ENCODE measurements at regions not wholly inside any gene's neighbourhood (a gene's known extent, or its start where the extent isn't known, plus 50 kb on each side); places are given as distances from the start of the nearest gene placed in this dataset.
A peak's percentile ranks its signal among the peaks of the same experiment; 100 is the strongest.
"Not testable (repeated sequence)": the region's sequence is repeated elsewhere in the genome, so short reads cannot be mapped to it uniquely, and the experiment has no call there.

DNA sequence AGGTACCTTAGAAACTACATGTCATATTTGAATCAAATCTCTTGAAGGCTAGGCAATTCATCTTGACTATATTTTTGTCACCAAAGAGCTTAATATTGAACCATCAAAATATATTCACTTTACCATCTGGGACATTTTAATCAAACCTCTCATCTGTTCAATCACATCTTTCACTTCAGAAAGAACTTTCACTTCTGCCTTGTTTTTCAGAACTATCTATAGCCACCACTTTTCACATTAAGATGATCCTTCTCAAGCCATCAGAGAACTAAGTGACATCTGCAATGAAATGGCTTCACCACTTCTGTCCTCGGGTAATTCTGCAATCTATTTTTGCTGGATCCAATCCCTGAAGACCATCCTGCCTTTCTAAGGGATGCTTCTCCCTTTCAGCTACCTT is 57.8 kb downstream of the OR2B2 start:
- no peak for DNase-seq

DNA sequence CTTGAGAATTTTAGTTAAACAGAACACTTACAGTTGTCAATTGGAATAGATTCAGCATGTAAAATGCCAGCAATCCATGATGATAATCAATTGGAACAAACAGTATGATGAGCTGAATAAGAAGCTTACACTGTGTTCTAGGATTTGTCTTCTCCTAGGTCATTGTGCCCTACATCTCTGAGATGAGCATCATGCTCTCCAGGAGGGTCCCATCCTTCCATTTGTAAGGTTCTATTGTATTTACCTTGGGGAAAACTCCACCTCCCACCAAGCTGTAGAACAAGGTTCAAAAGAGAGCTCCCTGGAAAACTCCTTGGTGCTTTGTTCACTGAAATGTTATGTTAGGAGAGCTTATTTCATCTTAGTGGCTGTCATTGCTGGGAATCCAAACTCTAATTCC is 60.8 kb downstream of the OR2B2 start:
- DNase-seq: no peak

DNA sequence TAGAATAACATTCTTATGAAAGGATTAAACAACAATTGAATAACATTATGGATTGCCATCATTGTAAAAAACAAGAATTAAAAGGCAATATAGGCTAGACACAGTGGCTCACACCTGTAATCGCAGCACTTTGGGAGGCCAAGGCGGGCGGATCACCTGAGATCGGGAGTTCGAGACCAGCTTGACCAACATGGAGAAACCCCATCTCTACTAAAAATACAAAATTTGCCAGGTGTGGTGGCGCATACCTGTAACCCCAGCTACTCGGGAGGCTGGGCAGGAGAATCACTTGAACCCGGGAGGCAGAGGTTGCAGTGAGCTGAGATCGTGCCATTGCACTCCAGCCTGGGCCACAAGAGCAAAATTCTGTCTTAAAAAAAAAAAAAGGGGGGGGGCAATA is 63.2 kb downstream of the OR2B2 start:
- not testable (repeated sequence) for DNase-seq

DNA sequence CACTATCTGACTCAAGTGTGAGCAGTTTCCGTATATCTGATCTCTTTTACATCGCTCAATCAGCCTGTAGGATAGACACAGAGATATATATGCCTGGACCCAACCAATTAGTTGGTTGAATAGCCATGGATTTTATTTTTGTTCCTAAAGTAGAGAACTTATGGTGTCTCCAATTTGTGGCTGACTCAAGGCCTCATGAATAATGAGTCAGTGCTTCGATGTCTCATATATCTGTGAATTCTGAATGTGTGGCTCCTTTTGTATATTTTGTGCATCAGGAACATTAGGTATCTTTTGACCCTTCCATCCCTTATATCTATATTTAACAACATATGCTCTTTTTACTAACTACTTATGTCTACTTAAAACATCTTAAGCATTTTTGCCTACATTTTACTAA is 64.5 kb downstream of the OR2B2 start:
- DNase-seq: no peak

DNA sequence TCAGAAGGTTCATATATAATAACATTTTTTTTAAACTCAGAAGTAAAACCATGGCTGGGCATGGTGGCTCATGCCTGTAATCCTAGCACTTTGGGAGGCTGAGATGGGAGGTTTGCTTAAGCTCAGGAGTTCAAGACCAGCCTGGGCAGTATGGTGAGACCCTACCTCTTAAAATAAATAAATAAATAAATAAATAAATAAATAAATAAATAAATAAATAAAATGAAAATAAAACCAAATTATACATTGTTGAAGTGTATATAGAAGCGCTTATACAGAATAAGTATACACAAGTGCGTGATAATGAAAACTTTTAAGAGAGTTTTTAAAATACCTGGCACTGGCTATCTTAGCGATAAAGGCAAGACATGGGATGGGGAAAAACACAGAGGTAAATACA is 71.6 kb downstream of the OR2B2 start:
- DNase-seq: no peak

DNA sequence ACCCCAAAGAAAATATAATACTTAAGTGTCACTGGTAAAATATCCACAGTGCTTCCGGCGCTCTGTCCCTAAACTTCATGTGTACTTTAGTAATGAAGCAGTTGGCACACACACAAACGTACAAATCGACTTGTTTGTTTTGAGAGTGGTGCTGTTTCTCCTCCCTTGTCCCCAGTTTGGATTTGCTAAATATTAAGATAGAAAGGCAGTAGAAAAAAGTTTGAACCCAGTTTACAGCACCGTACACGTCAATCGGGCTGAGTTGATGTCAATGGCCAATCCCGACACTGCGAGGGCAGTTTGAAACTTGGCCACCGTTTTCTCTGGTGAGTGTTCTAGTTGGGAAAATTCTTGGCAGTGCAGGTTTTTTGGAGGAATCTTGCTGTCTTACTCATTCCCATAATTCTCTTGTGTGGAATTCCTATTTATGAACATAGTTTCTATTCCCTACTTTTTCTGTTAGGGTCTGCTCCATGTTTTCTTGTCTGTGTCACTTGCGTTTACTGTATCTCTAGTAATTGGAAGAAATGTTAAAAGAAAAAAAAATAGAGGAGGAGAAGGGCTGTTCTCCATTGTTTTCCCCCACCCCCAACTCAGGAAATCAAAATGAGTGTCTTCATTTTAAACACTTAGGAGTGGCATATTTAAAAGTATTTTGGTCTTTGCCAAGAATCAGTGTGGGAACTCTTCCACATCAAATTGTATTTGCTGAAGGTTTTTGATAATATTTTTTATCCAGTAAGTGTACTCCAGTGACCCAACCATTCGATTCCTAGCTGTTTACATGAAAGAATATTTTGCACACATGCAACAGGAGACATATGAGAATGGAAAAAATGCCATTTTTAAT is 72.3 kb downstream of the OR2B2 start:
- no peak for DNase-seq

DNA sequence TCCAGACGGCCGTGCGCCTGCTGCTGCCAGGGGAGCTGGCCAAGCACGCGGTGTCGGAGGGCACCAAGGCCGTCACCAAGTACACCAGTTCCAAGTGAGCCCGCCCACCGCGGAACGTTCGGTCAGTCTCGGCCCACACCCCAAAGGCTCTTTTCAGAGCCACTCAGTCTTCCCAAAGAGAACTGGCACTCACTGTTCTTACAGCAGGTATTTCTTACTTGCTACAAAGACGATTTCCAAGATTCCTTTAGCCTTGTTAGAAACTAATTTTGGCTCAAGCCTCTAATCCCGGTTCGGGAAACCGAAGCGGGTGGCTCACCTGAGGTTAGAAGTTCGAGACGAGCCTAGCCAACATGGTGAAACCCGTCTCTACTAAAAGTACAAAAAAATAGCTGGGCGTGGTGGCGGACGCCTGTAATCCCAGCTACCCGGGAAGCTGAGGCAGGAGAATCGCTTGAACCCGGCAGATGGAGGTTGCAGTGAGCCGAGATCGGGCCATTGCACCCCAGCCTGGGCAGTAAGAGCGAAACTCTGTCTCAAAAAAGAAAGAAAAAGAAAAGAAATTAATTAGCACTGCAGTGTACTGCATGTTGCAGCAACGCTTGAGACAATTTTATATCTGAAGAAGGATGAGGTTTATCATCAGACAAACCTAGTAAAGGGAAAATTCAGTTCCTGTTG is 73.1 kb downstream of the OR2B2 start:
- DNase-seq: peak in 1 of 6 experiments; percentile 45

DNA sequence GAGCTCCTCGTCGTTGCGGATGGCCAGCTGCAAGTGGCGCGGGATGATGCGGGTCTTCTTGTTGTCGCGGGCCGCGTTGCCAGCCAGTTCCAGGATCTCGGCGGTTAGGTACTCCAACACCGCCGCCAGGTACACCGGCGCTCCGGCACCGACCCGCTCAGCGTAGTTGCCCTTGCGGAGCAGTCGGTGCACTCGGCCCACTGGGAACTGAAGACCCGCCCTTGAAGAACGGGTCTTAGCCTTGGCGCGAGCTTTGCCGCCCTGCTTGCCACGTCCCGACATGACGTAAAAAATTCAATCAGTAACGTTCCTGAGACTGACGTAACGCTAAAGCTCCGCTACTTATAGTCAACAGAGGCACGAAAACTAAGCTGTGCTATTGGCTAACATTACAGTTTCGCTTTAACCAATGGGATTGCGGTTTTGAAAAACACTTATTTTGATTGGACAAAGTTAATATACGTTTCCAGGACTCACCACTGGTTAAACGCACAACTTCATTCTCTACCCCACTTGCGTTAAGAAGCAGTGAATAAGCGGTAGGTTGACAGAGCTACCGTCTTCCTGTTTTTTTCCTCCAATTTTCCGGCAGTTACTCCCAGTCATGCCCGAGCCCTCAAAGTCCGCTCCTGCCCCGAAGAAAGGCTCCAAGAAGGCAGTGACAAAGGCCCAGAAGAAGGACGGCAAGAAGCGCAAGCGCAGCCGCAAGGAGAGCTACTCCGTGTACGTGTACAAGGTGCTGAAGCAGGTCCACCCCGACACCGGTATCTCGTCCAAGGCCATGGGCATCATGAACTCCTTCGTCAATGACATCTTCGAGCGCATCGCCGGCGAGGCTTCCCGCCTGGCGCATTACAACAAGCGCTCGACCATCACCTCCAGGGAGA is 73.9 kb downstream of the OR2B2 start:
- peak; percentile 77 to 98 (median 88) for DNase-seq

DNA sequence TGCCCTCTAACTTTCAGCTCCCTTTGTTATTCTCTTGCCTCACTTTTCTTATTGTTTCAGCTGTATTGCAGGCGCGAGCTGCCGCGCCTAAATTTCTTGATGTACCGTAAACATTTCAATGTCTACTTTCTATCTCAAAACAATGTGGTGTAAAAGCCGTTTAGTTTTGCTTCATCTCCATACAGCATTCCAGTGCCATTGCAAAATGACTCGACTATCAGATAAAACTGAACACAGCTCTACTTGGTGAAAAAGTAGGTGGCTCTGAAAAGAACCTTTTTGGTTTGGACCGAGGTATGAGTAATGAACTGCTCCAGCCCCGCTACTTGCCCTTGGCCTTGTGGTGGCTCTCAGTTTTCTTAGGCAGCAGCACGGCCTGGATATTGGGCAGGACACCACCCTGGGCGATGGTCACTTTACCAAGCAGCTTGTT is 74.6 kb downstream of the OR2B2 start:
- peak in 1 of 6 experiments; percentile 66 for DNase-seq

DNA sequence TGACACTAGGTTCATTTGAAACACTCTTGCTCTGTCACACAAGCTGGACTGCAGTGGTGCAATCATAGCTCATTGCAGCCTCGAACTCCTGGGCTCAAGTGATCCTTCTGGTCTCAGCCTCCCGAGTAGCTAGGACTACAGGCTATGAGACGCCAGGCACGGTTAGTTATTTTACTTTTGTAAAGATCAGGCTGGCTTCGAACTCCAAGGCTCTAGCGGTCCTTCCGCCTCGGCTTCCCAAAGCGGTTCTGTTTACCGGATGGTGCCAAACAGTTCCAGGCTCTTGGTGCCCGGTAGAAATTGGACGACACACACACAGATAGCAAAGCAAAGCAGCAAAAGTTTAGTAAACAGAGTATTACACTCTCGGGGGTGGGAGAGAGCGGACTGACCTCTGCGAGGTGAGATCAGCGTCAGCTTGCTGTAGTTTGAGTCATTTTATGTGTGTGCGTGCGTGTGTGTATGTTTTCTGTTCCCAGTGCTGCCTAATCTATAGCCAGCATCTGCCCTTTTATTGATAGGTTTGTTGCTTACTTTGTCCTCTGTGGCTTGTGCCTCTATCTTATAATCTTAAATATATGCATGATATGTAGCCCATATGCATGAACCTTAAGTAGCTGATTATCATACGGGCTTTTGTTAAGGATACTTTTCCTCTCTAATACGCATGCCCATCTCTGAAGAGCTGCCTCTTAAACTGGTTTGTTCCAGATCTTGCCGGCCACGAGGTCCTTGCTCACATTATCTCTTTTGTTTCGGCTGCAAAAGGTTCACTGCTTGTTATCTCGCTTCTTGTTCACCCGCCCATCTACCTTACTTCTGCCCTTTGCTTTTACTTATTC is 75.2 kb downstream of the OR2B2 start:
- peak; percentile 30 to 85 (median 68) for DNase-seq

DNA sequence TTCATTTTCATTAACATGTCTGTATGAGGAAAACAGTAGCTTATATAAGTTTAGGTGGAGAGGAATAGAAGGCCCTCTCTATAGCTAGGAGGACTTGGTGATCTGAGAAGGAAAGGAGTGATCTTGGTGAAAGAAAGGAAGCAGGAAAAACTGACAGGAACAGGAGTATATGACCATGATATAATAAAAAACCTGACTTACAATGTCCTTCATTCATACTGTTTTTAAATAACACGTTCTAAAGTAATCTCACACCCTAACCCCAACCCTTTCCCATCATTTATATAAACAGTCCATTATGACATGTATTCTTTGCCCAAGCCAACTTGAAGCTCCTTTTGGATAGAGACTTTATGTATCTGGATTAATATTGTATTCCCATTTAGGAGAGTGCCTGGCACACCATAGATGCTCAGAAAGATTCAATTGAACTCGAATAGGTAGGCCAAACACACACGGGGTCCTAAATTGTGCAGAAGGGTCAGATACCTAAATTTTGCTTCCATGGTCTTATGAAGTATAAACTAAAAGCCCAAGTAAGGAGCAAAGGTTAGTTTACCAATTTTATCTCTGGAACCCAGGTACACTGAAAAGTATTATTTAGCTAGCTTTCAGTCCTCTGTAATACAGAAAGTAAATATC is 75.9 kb downstream of the OR2B2 start:
- peak in 1 of 6 experiments; percentile 47 for DNase-seq

DNA sequence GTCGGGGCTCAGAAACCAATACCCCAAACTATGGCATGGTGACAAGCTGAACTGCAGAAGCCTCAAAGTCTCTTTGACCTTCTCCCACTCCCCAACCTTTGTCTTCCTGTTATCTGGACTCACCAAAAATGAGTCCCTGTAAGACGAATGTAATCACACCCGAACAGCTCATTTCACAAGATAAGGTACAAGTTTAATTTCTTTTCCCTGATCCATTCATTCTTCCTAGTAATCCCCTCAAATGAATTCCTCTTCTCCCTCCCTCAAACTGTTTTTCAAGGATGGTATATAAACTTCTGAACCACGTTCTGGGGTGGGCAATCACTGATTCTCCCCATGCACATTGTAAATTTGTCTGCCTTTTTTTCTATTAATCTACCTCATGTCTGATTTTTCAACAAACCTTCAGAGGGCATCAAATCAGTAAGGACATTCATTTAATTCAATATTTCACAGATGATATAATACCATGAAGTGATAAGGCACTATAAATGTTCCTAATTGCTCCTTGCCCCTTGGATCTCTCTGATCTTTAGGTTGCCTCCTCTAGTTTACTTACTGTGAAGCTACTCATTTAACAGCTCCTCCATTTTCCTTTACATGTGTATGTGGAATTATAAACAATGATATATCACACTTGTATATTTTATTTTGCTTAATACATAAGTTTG is 77.2 kb downstream of the OR2B2 start:
- DNase-seq: no peak

DNA sequence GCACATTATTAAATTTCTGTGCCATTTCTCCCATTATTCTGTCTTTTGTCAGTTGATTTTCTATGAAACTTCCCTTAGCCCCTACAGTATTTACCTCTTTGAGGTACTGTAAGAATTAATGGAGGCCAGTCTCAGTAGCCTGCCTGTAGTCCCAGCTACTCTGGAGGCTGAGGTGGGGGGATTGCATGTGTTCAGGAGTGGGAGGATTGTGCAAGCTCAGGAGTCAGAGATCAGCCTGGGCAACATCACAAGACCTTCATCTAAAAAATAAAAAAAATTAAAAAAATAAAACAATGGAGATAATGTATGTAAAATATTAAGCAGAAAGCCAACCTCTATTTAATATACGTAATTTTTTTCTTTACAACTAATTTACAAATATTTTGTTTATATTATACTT is 77.8 kb downstream of the OR2B2 start:
- DNase-seq: no peak

DNA sequence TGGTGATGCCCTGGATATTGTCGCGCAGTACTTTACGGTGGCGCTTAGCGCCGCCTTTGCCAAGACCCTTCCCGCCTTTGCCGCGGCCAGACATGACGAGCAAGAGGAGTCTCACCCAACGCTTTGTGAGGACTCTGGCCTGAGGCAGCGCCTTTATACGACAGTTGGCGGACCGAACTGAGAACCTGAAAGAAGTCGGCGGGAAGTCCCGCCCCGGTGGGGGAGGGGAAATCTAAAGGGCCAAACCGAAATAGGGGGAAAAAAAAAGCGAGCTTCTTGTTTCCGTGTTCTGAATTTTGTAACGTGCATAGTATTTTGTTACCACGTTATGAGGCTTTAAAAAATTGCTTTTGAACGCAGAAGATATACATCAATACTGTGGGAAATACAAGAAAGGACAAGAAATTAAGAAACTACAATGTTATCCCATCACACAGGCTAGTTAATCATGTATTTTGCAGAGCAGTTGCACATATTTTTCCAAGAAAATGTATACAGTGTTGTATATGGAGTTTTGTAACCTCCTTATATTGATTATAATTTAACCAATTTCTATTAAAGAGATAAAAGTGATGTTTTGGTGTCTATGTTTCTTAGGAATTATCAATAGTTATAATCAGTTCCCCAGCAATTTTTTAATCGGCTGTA is 80.6 kb downstream of the OR2B2 start:
- peak; percentile 28 to 77 (median 68) for DNase-seq

DNA sequence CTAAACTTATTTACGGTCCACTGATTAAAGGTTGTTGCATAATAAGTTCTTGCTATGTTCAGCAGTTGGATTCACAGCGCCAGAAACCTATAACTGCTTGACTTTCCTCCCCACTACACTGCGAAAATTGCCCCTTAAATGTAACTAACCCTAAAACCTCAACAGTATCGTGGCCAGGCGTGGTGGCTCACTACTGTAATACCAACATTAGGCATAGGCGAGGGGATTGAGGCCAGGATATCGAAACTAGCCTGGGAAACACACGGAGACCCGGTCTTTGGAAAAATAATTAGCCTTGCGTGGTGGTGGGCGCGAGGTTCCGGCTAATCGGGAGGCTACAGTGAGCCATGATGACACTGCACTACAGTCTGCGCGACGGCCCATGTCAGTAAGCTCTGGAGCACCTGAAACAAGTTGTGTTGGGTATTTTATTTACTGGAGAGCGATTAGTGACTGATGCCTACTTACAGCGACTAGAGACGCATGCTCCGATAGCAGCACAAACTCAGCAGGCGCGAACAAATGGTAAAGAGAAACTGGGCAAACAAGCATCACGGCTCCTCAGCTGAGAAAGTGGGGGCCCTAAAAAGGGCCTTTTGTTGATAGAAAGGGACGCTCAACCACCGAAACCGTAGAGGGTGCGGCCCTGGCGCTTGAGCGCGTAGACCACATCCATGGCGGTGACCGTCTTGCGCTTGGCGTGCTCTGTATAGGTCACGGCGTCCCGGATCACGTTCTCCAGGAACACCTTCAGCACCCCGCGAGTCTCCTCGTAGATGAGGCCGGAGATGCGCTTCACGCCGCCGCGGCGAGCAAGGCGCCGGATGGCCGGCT is 81.4 kb downstream of the OR2B2 start:
- DNase-seq: peak; percentile 26 to 77 (median 50)

DNA sequence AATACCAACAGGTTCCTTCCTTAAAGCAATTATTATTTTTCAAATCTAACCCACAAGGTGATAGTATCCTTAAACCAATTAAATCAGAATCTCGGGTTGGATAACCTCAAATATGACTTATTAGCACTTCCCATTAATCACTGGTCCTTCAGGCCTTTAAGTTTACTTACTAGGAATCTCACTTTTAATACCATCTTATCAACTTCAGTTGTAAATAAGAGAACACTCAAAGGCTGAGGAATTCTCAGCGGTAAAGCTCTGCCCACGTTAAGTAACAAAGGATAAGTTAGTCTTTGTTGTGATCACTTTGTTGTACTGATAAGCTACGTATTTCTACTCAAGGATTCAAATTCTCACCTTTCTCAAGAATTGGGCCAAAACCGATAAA is 82.0 kb downstream of the OR2B2 start:
- no peak for DNase-seq

DNA sequence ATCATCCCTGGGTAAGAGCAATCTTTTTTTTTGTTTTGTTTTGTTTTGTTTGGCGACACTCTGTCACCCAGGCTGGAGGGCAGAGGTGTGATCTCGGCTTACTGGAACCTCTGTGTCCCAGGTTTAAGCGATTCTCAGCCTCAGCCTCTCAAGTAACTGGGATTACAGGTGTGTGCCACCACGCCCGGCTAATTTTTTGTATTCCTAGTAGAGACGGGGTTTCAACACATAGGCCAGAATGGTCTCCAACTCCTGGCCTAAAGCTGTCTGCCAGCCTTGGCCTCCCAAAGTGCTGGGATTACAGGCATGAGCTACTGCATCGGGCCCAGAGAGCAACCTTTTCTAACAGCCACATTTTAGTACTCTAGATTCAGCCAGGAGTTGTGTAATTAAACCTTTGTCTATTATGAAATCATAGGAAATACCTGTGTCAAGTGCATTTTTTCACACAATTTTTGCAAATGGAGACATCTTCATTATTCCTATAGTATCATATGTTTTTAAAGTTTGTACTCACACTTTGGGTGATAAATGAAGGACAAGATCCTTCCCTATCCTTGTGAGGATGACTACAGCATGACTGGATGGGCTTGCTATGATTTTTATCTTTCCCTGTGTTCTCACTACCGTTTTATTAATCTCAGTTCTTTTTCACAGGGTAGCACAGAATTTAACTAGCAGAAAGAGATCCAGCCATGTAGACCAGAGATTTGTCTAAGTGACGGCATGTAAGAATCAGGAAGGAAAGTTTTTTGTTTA is 82.6 kb downstream of the OR2B2 start:
- DNase-seq: no peak

DNA sequence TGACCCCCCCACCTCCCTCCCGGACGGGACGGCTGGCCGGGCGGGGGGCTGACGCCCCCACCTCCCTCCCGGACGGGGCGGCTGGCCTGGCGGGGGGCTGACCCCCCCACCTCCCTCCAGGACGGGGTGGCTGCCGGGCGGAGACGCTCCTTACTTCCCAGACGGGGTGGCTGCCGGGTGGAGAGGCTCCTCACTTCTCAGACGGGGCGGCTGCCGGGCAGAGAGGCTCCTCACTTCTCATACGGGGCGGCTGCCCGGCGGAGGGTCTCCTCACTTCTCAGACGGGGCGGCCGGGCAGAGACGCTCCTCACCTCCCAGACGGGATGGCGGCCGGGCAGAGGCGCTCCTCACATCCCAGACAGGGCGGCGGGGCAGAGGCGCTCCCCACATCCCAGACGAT is 84.7 kb downstream of the OR2B2 start:
- not testable (repeated sequence) for DNase-seq

DNA sequence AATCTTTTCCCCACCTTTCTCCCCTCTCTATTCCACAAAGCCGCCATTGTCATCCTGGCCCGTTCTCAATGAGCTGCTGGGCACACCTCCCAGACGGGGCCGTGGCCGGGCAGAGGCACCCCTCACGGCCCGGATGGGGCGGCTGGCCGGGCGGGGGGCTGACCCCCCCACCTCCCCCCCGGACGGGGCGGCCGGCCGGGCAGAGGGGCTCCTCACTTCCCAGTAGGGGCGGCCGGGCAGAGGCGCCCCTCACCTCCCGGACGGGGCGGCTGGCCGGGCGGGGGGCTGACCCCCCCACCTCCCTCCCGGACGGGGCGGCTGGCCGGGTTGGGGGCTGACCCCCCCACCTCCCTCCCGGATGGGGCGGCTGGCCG is 85.6 kb downstream of the OR2B2 start:
- not testable (repeated sequence) for DNase-seq
